HG03575 (cell line): ENCODE measurements at regions not wholly inside any gene's neighbourhood (a gene's known extent, or its start where the extent isn't known, plus 50 kb on each side); places are given as distances from the start of the nearest gene placed in this dataset.

Experiments
- ATAC-seq: cut with Tn5 transposase; IDR thresholded peaks from one replicate; pipeline ENCODE4 v1.9.1; 2021; ENCODE audit not compliant: unreplicated experiment, insufficient number of reproducible peaks, low FRiP score; ENCODE audit errors: extremely low read depth

GRCh38 chr1:58109646-58110200, 436.8 kb downstream of the OMA1 start:
- ATAC-seq, result no peak

GRCh38 chr1:58108783-58109182, 437.7 kb downstream of the OMA1 start:
- no peak for ATAC-seq

- no peak for ATAC-seq
These were observed 438.6 kb downstream of the OMA1 start for GRCh38 chr1:58107943-58108342.

GRCh38 chr1:58104960-58105359, 441.6 kb downstream of the OMA1 start:
- ATAC-seq, result peak; percentile 75

- no peak for ATAC-seq
These were observed 449.8 kb downstream of the OMA1 start for GRCh38 chr1:58096714-58097113.

- no peak for ATAC-seq
These were observed 451.3 kb downstream of the OMA1 start for GRCh38 chr1:58095183-58095582.

- ATAC-seq, result no peak
These were observed 452.3 kb downstream of the OMA1 start for GRCh38 chr1:58094221-58094620.

- ATAC-seq, result no peak
These were observed 455.9 kb downstream of the OMA1 start for GRCh38 chr1:58090640-58091039.

GRCh38 chr1:58089898-58090534, 456.5 kb downstream of the OMA1 start:
- ATAC-seq, result no peak

GRCh38 chr1:58084266-58084665, 462.3 kb downstream of the OMA1 start:
- no peak for ATAC-seq

- ATAC-seq, result no peak
These were observed 463.9 kb downstream of the OMA1 start for GRCh38 chr1:58082596-58082995.

- no peak for ATAC-seq
These were observed 470.3 kb downstream of the OMA1 start for GRCh38 chr1:58076258-58076657.

- ATAC-seq, result no peak
These were observed 471.3 kb downstream of the OMA1 start for GRCh38 chr1:58075188-58075578.

- ATAC-seq, result no peak
These were observed 474.1 kb downstream of the OMA1 start for GRCh38 chr1:58072450-58072849.

GRCh38 chr1:58067082-58067481, 479.4 kb downstream of the OMA1 start:
- ATAC-seq, result no peak

- no peak for ATAC-seq
These were observed 481.0 kb downstream of the OMA1 start for GRCh38 chr1:58065520-58065919.

- no peak for ATAC-seq
These were observed 482.4 kb downstream of the OMA1 start for GRCh38 chr1:58064166-58064565.

- ATAC-seq, result no peak
These were observed 483.4 kb downstream of the OMA1 start for GRCh38 chr1:58063095-58063494.

- no peak for ATAC-seq
These were observed 483.9 kb downstream of the OMA1 start for GRCh38 chr1:58062635-58063034.

GRCh38 chr1:58060559-58061170, 485.9 kb downstream of the OMA1 start:
- no peak for ATAC-seq

- no peak for ATAC-seq
These were observed 486.7 kb downstream of the OMA1 start for GRCh38 chr1:58059789-58060188.
